Ishikawa (cell line): ENCODE measurements at regions not wholly inside any gene's neighbourhood (a gene's known extent, or its start where the extent isn't known, plus 50 kb on each side); places are given as distances from the start of the nearest gene placed in this dataset.

Experiments used
- CEBPB ChIP-seq: IDR thresholded peaks from 2 replicates; pipeline ENCODE4 v1.6.1; 2012
- CREB1 ChIP-seq: IDR thresholded peaks from 2 replicates; pipeline ENCODE4 v1.6.1; 2012; ENCODE audit warnings: low read depth
- EP300 ChIP-seq: IDR thresholded peaks from 2 replicates; pipeline ENCODE4 v1.6.1; 2012; ENCODE audit warnings: borderline replicate concordance
- FOXM1 ChIP-seq: IDR thresholded peaks from 2 replicates; pipeline ENCODE4 v1.6.1; 2012; ENCODE audit warnings: low read depth, borderline replicate concordance
- MAX ChIP-seq: IDR thresholded peaks from 2 replicates; pipeline ENCODE4 v1.6.1; 2012
- NFIC ChIP-seq: IDR thresholded peaks from 2 replicates; pipeline ENCODE4 v1.6.1; 2012
- RAD21 ChIP-seq: IDR thresholded peaks from 2 replicates; pipeline ENCODE4 v1.6.1; 2012; ENCODE audit warnings: low read depth
- TCF12 ChIP-seq: IDR thresholded peaks from 2 replicates; pipeline ENCODE4 v1.6.1; 2012; ENCODE audit warnings: low read depth
- TEAD4 ChIP-seq: IDR thresholded peaks from 2 replicates; pipeline ENCODE4 v1.6.1; 2012
- TF ChIP-seq, protein P1 (sequence below): IDR thresholded peaks from 2 replicates; pipeline ENCODE4 v1.6.1; 2012; ENCODE audit warnings: low read depth, mild to moderate bottlenecking
- TF ChIP-seq, protein P2 (sequence below): IDR thresholded peaks from 2 replicates; pipeline ENCODE4 v1.6.1; 2012

- TF ChIP-seq, protein P1, sequence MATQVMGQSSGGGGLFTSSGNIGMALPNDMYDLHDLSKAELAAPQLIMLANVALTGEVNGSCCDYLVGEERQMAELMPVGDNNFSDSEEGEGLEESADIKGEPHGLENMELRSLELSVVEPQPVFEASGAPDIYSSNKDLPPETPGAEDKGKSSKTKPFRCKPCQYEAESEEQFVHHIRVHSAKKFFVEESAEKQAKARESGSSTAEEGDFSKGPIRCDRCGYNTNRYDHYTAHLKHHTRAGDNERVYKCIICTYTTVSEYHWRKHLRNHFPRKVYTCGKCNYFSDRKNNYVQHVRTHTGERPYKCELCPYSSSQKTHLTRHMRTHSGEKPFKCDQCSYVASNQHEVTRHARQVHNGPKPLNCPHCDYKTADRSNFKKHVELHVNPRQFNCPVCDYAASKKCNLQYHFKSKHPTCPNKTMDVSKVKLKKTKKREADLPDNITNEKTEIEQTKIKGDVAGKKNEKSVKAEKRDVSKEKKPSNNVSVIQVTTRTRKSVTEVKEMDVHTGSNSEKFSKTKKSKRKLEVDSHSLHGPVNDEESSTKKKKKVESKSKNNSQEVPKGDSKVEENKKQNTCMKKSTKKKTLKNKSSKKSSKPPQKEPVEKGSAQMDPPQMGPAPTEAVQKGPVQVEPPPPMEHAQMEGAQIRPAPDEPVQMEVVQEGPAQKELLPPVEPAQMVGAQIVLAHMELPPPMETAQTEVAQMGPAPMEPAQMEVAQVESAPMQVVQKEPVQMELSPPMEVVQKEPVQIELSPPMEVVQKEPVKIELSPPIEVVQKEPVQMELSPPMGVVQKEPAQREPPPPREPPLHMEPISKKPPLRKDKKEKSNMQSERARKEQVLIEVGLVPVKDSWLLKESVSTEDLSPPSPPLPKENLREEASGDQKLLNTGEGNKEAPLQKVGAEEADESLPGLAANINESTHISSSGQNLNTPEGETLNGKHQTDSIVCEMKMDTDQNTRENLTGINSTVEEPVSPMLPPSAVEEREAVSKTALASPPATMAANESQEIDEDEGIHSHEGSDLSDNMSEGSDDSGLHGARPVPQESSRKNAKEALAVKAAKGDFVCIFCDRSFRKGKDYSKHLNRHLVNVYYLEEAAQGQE, result no peak
- TF ChIP-seq, protein P2, sequence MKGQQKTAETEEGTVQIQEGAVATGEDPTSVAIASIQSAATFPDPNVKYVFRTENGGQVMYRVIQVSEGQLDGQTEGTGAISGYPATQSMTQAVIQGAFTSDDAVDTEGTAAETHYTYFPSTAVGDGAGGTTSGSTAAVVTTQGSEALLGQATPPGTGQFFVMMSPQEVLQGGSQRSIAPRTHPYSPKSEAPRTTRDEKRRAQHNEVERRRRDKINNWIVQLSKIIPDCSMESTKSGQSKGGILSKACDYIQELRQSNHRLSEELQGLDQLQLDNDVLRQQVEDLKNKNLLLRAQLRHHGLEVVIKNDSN, result no peak
- no peak for TF ChIP-seq MAX
Observed at GRCh38 chr18:57853864-57854263, 50.7 kb upstream of the ATP8B1 start.

- TF ChIP-seq TEAD4 (no peak), CEBPB (no peak), NFIC (no peak), TCF12 (no peak), CREB1 (no peak), RAD21 (no peak), FOXM1 (no peak), EP300 (no peak)
- TF ChIP-seq, protein P1, result no peak
- TF ChIP-seq, protein P2, result no peak
Observed at GRCh38 chr18:57853133-57853532, 50.0 kb upstream of the ATP8B1 start.
